HFF-Myc (cell line): ENCODE measurements at regions not wholly inside any gene's neighbourhood (a gene's known extent, or its start where the extent isn't known, plus 50 kb on each side); places are given as distances from the start of the nearest gene placed in this dataset.

Experiments used
- DNase-seq: peaks from one replicate; pipeline ENCODE4 v3.0.0-alpha.2; 2011; ENCODE audit warnings: low read depth; ENCODE audit errors: extremely low read depth
- H3K4me3 ChIP-seq: replicated peaks from 2 replicates; pipeline ENCODE4 v1.5.1; 2011; ENCODE audit warnings: low read depth, mild to moderate bottlenecking, control low read depth, low read length
- CTCF ChIP-seq: IDR thresholded peaks from 2 replicates; pipeline ENCODE4 v1.5.1; 2012; ENCODE audit warnings: mild to moderate bottlenecking, low read depth, low read length, control low read depth; ENCODE audit errors: missing control alignments

DNA sequence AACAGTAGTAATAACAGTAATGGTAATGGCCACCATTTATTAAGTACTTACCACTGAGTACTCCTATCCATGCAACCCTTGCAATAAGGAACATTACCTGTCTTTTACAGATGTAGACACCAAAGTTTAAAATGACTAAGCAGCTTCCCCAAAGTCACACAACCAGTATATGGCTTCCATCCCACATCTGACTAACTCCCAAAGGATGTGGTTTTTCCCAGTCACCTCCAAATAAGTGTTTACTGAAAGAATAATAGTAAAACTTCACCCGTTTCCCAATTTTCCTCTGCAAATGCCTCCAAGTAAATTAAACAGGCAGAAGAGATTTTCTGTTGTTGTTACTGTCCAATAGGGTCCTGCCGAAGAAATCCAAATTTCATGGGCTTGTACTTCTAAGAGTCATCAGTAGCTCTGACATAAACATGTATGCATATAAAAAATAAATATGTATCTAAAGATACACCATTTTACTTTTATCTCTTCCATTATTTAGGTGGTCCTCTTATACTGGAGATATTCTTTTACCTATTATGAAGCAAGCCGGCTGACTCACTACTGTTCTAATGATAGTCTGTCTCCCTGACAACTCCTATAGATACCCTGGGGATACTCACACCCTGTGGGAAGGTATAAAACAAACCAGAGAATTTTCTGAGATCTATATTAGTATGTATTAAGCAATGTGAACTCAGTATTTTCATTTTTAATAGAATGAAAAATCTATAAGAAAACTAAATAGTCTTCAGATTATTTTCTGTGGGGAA is 77.9 kb upstream of the ID4 start:
- peak; percentile 59 for DNase-seq
- H3K4me3 ChIP-seq: no peak overlapping the region

DNA sequence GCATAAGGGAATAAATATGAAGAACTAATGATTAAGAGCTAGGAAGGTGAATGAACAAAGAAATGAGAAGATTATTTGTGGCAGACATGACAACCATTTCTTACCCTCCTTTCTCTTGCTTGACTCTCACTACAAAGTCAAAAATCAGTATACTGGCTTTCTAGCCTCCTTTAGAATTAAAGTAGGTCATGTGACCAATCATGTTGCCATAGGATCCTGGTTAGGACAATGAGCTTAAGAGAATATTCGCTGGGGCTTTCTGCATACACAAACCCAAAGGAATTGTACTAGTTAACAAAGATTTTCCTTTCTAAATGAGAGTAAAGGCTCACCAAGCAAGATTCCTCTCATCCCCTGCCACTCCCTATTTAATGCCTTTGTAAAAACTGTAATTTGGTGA is 76.0 kb upstream of the ID4 start:
- no peak for DNase-seq
- TF ChIP-seq CTCF: no peak
- H3K4me3 ChIP-seq: no peak overlapping the region

More for the DNA sequence above, 77.9 kb upstream of the ID4 start:
- no peak for TF ChIP-seq CTCF

DNA sequence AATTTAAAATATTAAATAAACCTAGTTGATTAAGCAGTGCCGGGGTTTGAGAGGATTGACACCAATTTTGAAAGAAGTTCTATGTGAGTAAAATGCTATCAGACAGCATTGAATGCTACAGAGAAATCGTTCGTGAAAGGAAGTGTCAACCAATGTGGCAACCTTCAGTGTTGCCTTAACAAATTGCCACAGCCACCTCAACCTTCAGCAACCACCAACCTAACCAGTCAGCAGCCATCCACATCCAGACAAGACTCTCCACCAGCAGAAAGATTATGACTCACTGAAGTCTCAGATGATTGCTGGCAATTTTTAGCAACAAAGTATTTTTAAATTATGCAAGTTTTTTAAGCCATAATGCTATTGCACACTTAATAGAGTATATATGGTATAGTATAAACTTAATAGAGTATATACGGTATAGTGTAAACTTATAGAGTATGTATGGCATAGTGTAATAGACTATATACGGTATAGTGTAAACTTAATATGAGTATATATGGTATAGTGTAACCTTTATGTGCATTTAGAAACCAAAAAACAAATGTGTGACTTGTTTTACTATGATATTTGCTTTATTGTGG is 65.3 kb upstream of the ID4 start:
- TF ChIP-seq CTCF: no peak
- H3K4me3 ChIP-seq: no peak overlapping the region
- no peak for DNase-seq

DNA sequence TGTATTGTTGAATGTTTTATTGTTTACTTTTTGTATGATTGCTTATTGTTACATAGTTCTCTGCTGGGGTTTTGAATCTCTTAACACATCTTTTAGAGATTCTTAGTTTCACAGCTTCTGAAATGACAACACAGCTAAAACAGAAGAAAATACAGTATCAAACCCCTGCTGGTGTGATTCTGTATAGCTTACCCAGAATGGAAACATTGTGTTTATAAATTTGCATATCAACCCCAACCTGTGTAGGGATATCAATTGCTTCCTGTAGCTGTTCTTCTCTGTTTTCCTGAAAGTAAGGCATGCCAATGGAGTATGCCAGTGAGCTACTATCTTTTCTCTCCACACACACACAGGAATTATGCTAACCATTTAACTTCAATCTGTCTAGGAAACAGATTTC is 64.3 kb upstream of the ID4 start:
- no peak overlapping the region for H3K4me3 ChIP-seq
- TF ChIP-seq CTCF: no peak
- DNase-seq: no peak

DNA sequence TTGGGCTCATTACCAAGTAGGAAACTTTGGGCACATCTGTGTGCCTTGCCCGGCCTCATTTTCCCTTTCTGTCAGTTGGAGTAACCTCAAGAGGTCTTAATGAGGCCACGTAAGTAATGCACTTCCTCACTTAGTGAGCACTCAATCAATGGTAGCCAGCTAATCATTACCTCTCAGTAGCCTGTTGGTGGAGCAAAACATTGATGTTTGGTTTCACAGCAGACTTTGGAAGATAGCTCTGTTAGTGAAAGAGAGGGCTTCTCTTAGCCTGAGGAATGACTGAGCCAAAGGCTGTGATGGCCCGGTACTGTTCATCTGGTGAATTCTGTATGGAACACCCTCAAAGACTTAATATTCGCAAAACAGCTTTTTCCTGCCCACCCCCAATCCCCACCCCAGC is 55.9 kb upstream of the ID4 start:
- DNase-seq: no peak
- no peak overlapping the region for H3K4me3 ChIP-seq
- TF ChIP-seq CTCF: no peak

- H3K4me3 ChIP-seq: no peak overlapping the region
- TF ChIP-seq CTCF: no peak
- no peak for DNase-seq
These were observed 54.6 kb upstream of the ID4 start for GRCh38 chr6:19782588-19782987.
